ENCODE measurements at regions not wholly inside any gene's neighbourhood (a gene's known extent, or its start where the extent isn't known, plus 50 kb on each side); places are given as distances from the start of the nearest gene placed in this dataset.

GRCh38 chr3:110868106-110868505 lies 203.5 kb upstream of the NECTIN3 start:
- POLR2A ChIA-PET, result no interaction called here
- DNase-seq (ENCODE audit: low read depth, low spot score), result no peak
- no peak overlapping the region for H3K4me3 ChIP-seq (ENCODE audit: low read depth, low read length)
- CTCF ChIA-PET, result no interaction called here
- H3K27ac ChIP-seq (ENCODE audit: low read depth, low read length), result no peak overlapping the region
- no peak for TF ChIP-seq CTCF (IDR thresholded peaks at IDR 0.05; ENCODE audit: low read depth, low read length)
- H3K27me3 ChIP-seq (ENCODE audit: control insufficient read depth, insufficient read depth, low read length), result no peaks in the 10 kb centered on the region
- no peaks in the 10 kb centered on the region for H3K9me3 ChIP-seq (ENCODE audit: control insufficient read depth, insufficient read depth, low read length)

- DNase-seq (ENCODE audit: low read depth, low spot score), result no peak
- no peak for TF ChIP-seq CTCF (IDR thresholded peaks at IDR 0.05; ENCODE audit: low read depth, low read length)
- CTCF ChIA-PET, result interaction anchor here (1.0 kb wide), 1 partner anchor 13 kb away, joined by 3 read pairs; no protein-coding TSS in a partner anchor
- POLR2A ChIA-PET, result no interaction called here
- Histone ChIP-seq H3K9me3 (ENCODE audit: control insufficient read depth, insufficient read depth, low read length) (no peaks in the 10 kb centered on the region), H3K27me3 (ENCODE audit: control insufficient read depth, insufficient read depth, low read length) (no peaks in the 10 kb centered on the region), H3K27ac (ENCODE audit: low read depth, low read length) (no peak overlapping the region), H3K4me3 (ENCODE audit: low read depth, low read length) (no peak overlapping the region)
Observed at GRCh38 chr3:110869736-110870135, 201.9 kb upstream of the NECTIN3 start.

GRCh38 chr3:110871869-110872268 lies 199.7 kb upstream of the NECTIN3 start:
- TF ChIP-seq CTCF (IDR thresholded peaks at IDR 0.05; ENCODE audit: low read depth, low read length), result no peak
- ChIA-PET CTCF (no interaction called here), POLR2A (no interaction called here)
- no peaks in the 10 kb centered on the region for H3K27me3 ChIP-seq (ENCODE audit: control insufficient read depth, insufficient read depth, low read length)
- no peaks in the 10 kb centered on the region; the same call in 1 of the 2 replicates for H3K9me3 ChIP-seq (ENCODE audit: control insufficient read depth, insufficient read depth, low read length)
- H3K4me3 ChIP-seq (ENCODE audit: low read depth, low read length), result no peak overlapping the region
- no peak overlapping the region for H3K27ac ChIP-seq (ENCODE audit: low read depth, low read length)
- no peak for DNase-seq (ENCODE audit: low read depth, low spot score)

- Histone ChIP-seq H3K27ac (ENCODE audit: low read depth, low read length) (no peak overlapping the region), H3K4me3 (ENCODE audit: low read depth, low read length) (no peak overlapping the region), H3K9me3 (ENCODE audit: control insufficient read depth, insufficient read depth, low read length) (no peaks in the 10 kb centered on the region; the same call in 1 of the 2 replicates), H3K27me3 (ENCODE audit: control insufficient read depth, insufficient read depth, low read length) (no peaks in the 10 kb centered on the region)
- TF ChIP-seq CTCF (IDR thresholded peaks at IDR 0.05; ENCODE audit: low read depth, low read length), result no peak
- ChIA-PET POLR2A (no interaction called here), CTCF (no interaction called here)
- DNase-seq (ENCODE audit: low read depth, low spot score), result no peak
Observed at GRCh38 chr3:110878692-110879091, 192.9 kb upstream of the NECTIN3 start.

GRCh38 chr3:110881069-110881468 lies 190.5 kb upstream of the NECTIN3 start:
- peak; percentile 1 for DNase-seq (ENCODE audit: low read depth, low spot score)
- Histone ChIP-seq H3K4me3 (ENCODE audit: low read depth, low read length) (no peak overlapping the region), H3K27ac (ENCODE audit: low read depth, low read length) (no peak overlapping the region), H3K9me3 (ENCODE audit: control insufficient read depth, insufficient read depth, low read length) (no peaks in the 10 kb centered on the region), H3K27me3 (ENCODE audit: control insufficient read depth, insufficient read depth, low read length) (no peaks in the 10 kb centered on the region)
- TF ChIP-seq CTCF (IDR thresholded peaks at IDR 0.05; ENCODE audit: low read depth, low read length), result peak; percentile 29
- CTCF ChIA-PET, result interaction anchor here (1.4 kb wide), 1 partner anchor 13 kb away, joined by 4 read pairs; no protein-coding TSS in a partner anchor
- POLR2A ChIA-PET, result no interaction called here

Measured in AG04450 (cell line).